Loucy (cell line): ENCODE measurements at regions not wholly inside any gene's neighbourhood (a gene's known extent, or its start where the extent isn't known, plus 50 kb on each side); places are given as distances from the start of the nearest gene placed in this dataset.
"Not testable (repeated sequence)": the region's sequence is repeated elsewhere in the genome, so short reads cannot be mapped to it uniquely, and the experiment has no call there.

Experiments
- H2AFZ ChIP-seq: fragments of 200-600 bp; sonication (generic); 2 replicates; pipeline ENCODE4 v1.6.0; 2016; ENCODE audit warnings: antibody characterized with exemption, mild to moderate bottlenecking, low read length, moderate library complexity
- H3F3A ChIP-seq: fragments of 200-600 bp; 2 replicates; pipeline ENCODE4 v1.6.0; 2016; ENCODE audit warnings: antibody characterized with exemption, low read depth, mild to moderate bottlenecking
- H3K27me3 ChIP-seq: fragments of 200-600 bp; sonication (generic); 2 replicates; pipeline ENCODE4 v1.6.1; 2014; ENCODE audit warnings: low read length, mild to moderate bottlenecking; ENCODE audit not compliant: insufficient read depth, poor library complexity, severe bottlenecking
- H3K36me3 ChIP-seq: fragments of 200-600 bp; sonication (generic); 2 replicates; pipeline ENCODE4 v1.6.1; 2016; ENCODE audit warnings: low read length; ENCODE audit not compliant: insufficient read depth
- H3K4me1 ChIP-seq: fragments of 200-600 bp; sonication (generic); 2 replicates; pipeline ENCODE4 v1.5.1; 2014; ENCODE audit warnings: low read length, mild to moderate bottlenecking; ENCODE audit not compliant: insufficient read depth, poor library complexity, severe bottlenecking
- H3K4me2 ChIP-seq: fragments of 200-600 bp; sonication (generic); 2 replicates; pipeline ENCODE4 v1.6.0; 2014; ENCODE audit warnings: antibody characterized with exemption, low read length, low read depth, mild to moderate bottlenecking; ENCODE audit not compliant: poor library complexity, severe bottlenecking
- H3K4me3 ChIP-seq: fragments of 200-600 bp; sonication (generic); 2 replicates; pipeline ENCODE4 v1.5.1; 2014; ENCODE audit warnings: low read length, mild to moderate bottlenecking, mixed read lengths; ENCODE audit not compliant: poor library complexity, severe bottlenecking
- H3K79me2 ChIP-seq: fragments of 200-600 bp; sonication (generic); 2 replicates; pipeline ENCODE4 v1.6.1; 2014; ENCODE audit warnings: low read length; ENCODE audit not compliant: insufficient read depth
- H3K9ac ChIP-seq: fragments of 200-600 bp; sonication (generic); 2 replicates; pipeline ENCODE4 v1.6.0; 2014; ENCODE audit warnings: mild to moderate bottlenecking, low read depth, low read length, moderate library complexity; ENCODE audit not compliant: poor library complexity, severe bottlenecking
- H3K9me2 ChIP-seq: fragments of 200-600 bp; sonication (generic); replicated peaks from 2 replicates; pipeline ENCODE4 v1.6.1; 2016; ENCODE audit warnings: low read depth, low read length, mixed read lengths
- H3K9me3 ChIP-seq: fragments of 200-600 bp; sonication (generic); 2 replicates; pipeline ENCODE4 v1.6.1; 2014; ENCODE audit warnings: mild to moderate bottlenecking, antibody characterized with exemption, low read length, low read depth; ENCODE audit not compliant: insufficient read depth
- H4K20me1 ChIP-seq: fragments of 200-600 bp; sonication (generic); 2 replicates; pipeline ENCODE4 v1.6.0; 2014; ENCODE audit warnings: antibody characterized with exemption, low read length, mild to moderate bottlenecking; ENCODE audit not compliant: insufficient read depth, poor library complexity, severe bottlenecking
- CTCF ChIP-seq: fragments of 200-600 bp; sonication (generic); conservative IDR thresholded peaks from 2 replicates; pipeline ENCODE4 v1.5.1; 2014; ENCODE audit warnings: mild to moderate bottlenecking, antibody characterized with exemption, low read length
- EZH2phosphoT487 ChIP-seq: fragments of 200-600 bp; IDR thresholded peaks from 2 replicates; pipeline ENCODE4 v1.6.1; 2018; ENCODE audit warnings: antibody characterized with exemption, mild to moderate bottlenecking, moderate library complexity, borderline replicate concordance

- Histone ChIP-seq H3F3A (no peaks in the 10 kb centered on the region), H3K79me2 (no peaks in the 10 kb centered on the region), H3K4me3 (no peak overlapping the region), H2AFZ (no peak overlapping the region), H4K20me1 (no peaks in the 10 kb centered on the region), H3K9me2 (no peaks in the 10 kb centered on the region), H3K9me3 (no peaks in the 10 kb centered on the region), H3K9ac (no peak overlapping the region), H3K4me1 (no peaks in the 10 kb centered on the region), H3K27me3 (no peaks in the 10 kb centered on the region), H3K4me2 (no peak overlapping the region), H3K36me3 (no peaks in the 10 kb centered on the region)
- no peak for TF ChIP-seq EZH2phosphoT487
- TF ChIP-seq CTCF, result no peak
These were observed 260.5 kb downstream of the CALCRL start for GRCh38 chr2:187187519-187187918.

DNA sequence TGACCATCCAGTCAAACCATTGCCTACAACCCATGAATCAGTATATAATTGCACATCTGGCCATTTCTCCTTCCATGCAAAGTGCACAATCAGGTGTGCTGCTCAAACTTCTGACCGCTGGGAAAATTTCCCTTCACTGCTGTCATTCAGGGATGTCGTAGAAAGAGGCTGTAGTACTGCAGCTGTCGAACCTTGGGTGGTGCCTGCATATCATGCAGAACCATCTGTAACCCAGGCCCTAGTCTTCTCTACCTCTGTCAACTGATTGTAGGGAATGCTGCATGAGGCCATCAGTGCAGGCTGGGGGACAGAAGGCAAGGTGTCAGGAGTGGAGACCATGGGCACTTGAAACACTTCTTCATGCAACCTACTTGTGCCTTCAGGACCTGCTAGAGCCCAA, 267.5 kb downstream of the CALCRL start:
- no peaks in the 10 kb centered on the region for H3K79me2 ChIP-seq
- H3K27me3 ChIP-seq, result no peaks in the 10 kb centered on the region
- no peak overlapping the region for H3K9ac ChIP-seq
- no peaks in the 10 kb centered on the region for H4K20me1 ChIP-seq
- H3K9me3 ChIP-seq, result no peaks in the 10 kb centered on the region
- no peaks in the 10 kb centered on the region for H3K9me2 ChIP-seq
- H2AFZ ChIP-seq, result no peak overlapping the region
- no peak overlapping the region for H3K4me2 ChIP-seq
- H3K36me3 ChIP-seq, result no peaks in the 10 kb centered on the region
- H3K4me1 ChIP-seq, result no peaks in the 10 kb centered on the region
- no peak overlapping the region for H3K4me3 ChIP-seq
- TF ChIP-seq CTCF (no peak), EZH2phosphoT487 (no peak)
- no peaks in the 10 kb centered on the region for H3F3A ChIP-seq

DNA sequence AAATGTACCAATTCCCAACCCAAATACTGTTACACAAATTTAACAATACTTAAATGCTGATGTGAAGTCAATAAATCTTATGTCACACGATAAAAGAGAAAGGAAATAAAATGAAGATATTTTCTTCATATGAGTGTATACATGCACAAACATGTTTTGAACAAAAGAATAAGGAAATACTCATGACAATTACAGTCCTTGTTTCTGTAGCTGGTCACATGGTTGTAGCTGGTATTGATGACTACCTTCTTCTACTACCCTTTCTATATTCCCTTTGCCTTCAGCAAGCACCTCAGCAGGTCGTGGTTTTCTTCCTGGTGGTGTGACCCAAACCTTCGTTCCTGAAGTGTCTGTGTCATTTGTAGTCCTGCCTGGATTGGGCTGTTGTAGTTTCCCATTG, 269.2 kb downstream of the CALCRL start:
- H3K9me2 ChIP-seq, H3K36me3 ChIP-seq, H3K4me2 ChIP-seq, H3K4me1 ChIP-seq, H3F3A ChIP-seq, H3K27me3 ChIP-seq, H4K20me1 ChIP-seq, H3K9me3 ChIP-seq, H3K79me2 ChIP-seq, H3K4me3 ChIP-seq, H3K9ac ChIP-seq, H2AFZ ChIP-seq: not testable (repeated sequence)

- Histone ChIP-seq H3K79me2 (no peaks in the 10 kb centered on the region), H4K20me1 (no peaks in the 10 kb centered on the region), H3K9me2 (no peaks in the 10 kb centered on the region), H3K9me3 (no peaks in the 10 kb centered on the region), H3K27me3 (no peaks in the 10 kb centered on the region), H3K36me3 (no peaks in the 10 kb centered on the region), H3K4me3 (no peak overlapping the region), H3K9ac (no peak overlapping the region), H3K4me2 (no peak overlapping the region), H2AFZ (no peak overlapping the region), H3K4me1 (no peaks in the 10 kb centered on the region), H3F3A (no peaks in the 10 kb centered on the region)
- TF ChIP-seq CTCF (no peak), EZH2phosphoT487 (no peak)
These were observed 270.8 kb downstream of the CALCRL start for GRCh38 chr2:187177253-187177652.
